GM12878 (cell line): ENCODE measurements at regions not wholly inside any gene's neighbourhood (a gene's known extent, or its start where the extent isn't known, plus 50 kb on each side); places are given as distances from the start of the nearest gene placed in this dataset.

Source experiments
- ATAC-seq: fragments of 200-7000 bp; cut with Tn5 transposase; 3 replicates; pipeline ENCODE4 v1.9.1; 2020; ENCODE audit warnings: mild to moderate bottlenecking, moderate library complexity
- BruUV-seq: library from RNA; stranded (reverse); fragments of 400-500 nt; replicated peaks from 2 replicates; lab custom pipeline; 2021; lab: Mats Ljungman, UMichigan
- CTCF ChIA-PET: fragments of 300-600 bp; sonication (Branson Sonifier 250); formaldehyde crosslinking; extraction: SDS; loops from one replicate; lab custom pipeline; 2021; ENCODE audit warnings: inconsistent platforms; lab: Yijun Ruan, JAX
- POLR2A ChIA-PET: fragments of 350-600 bp; formaldehyde crosslinking; extraction: SDS; loops from one replicate; lab custom pipeline; 2021; ENCODE audit warnings: inconsistent platforms; lab: Charles Lee
- RAD21 ChIA-PET: fragments of 300-600 bp; sonication (Branson Sonifier 250); formaldehyde crosslinking; loops from one replicate; lab custom pipeline; 2023; ENCODE audit warnings: antibody characterized with exemption; ENCODE audit not compliant: unreplicated experiment; lab: Charles Lee
- SMC1A ChIA-PET: fragments of 300-600 bp; sonication (Branson Sonifier 250); formaldehyde crosslinking; loops from one replicate; lab custom pipeline; 2023; ENCODE audit not compliant: unreplicated experiment, uncharacterized antibody; lab: Charles Lee
- DNase-seq: peaks from one replicate; pipeline ENCODE4 v3.0.0-alpha.2; 2011; ENCODE audit warnings: low read depth, low spot score
- FAIRE-seq: peaks from 3 replicates; lab custom pipeline; 2011; peaks lifted over from hg19 to GRCh38; lab: Jason Lieb, UNC
- H2AFZ ChIP-seq: 2 replicates; pipeline ENCODE4 v1.6.0; 2011; ENCODE audit warnings: low read depth, low read length, control low read depth; ENCODE audit not compliant: control insufficient read depth
- H3K27ac ChIP-seq: 2 replicates; pipeline ENCODE4 v1.5.1; 2011; ENCODE audit warnings: control low read depth; ENCODE audit not compliant: control insufficient read depth, insufficient read depth
- H3K27me3 ChIP-seq, 2 experiments: replicated peaks in 1 of 2; 2 replicates each; pipeline versions ENCODE4 v1.6.0 to v1.6.1; 2011; ENCODE audit warnings: low read length in 1 of 2; ENCODE audit not compliant: control insufficient read depth in 2 of 2, insufficient read depth in 2 of 2
- H3K36me3 ChIP-seq, 2 experiments: 2 replicates each; pipeline ENCODE4 v1.5.1; 2011; ENCODE audit warnings: low read length in 1 of 2; ENCODE audit not compliant: control insufficient read depth in 2 of 2, insufficient read depth in 2 of 2
- H3K4me1 ChIP-seq: 2 replicates; pipeline ENCODE4 v1.6.1; 2011; ENCODE audit warnings: mild to moderate bottlenecking, low read length, moderate library complexity, mixed read lengths; ENCODE audit not compliant: control insufficient read depth, insufficient read depth
- H3K4me2 ChIP-seq: 2 replicates; pipeline ENCODE4 v1.6.0; 2011; ENCODE audit warnings: control low read depth; ENCODE audit not compliant: control insufficient read depth, insufficient read depth
- H3K4me3 ChIP-seq: fragments of 200-600 bp; sonication (generic); 2 replicates; pipeline ENCODE4 v1.5.1; 2016
- H3K79me2 ChIP-seq: 2 replicates; pipeline ENCODE4 v1.6.0; 2011; ENCODE audit warnings: low read length; ENCODE audit not compliant: control insufficient read depth, insufficient read depth
- H3K9ac ChIP-seq: 2 replicates; pipeline ENCODE4 v1.8.0; 2011; ENCODE audit warnings: low read length, control low read depth, mixed read lengths; ENCODE audit not compliant: control insufficient read depth, insufficient read depth
- H3K9me3 ChIP-seq: replicated peaks from 3 replicates; pipeline ENCODE4 v1.5.1; 2011; ENCODE audit warnings: mild to moderate bottlenecking, low read length; ENCODE audit not compliant: control insufficient read depth, insufficient read depth
- H4K20me1 ChIP-seq: 2 replicates; pipeline ENCODE4 v1.6.0; 2011; ENCODE audit not compliant: control insufficient read depth, insufficient read depth
- CBFB ChIP-seq: IDR thresholded peaks from 2 replicates; pipeline ENCODE4 v1.6.1; 2016; ENCODE audit warnings: antibody characterized with exemption, low read depth
- HCFC1 ChIP-seq: fragments of 150-350 bp; IDR thresholded peaks from 2 replicates; pipeline ENCODE4 v1.6.1; 2014; ENCODE audit warnings: low read length
- KLF5 ChIP-seq: fragments of 450-650 bp; IDR thresholded peaks from 2 replicates; pipeline ENCODE4 v1.6.1; 2014; ENCODE audit warnings: mild to moderate bottlenecking; ENCODE audit not compliant: partially characterized antibody
- NRF1 ChIP-seq: conservative IDR thresholded peaks from 2 replicates; pipeline ENCODE4 v1.6.1; 2011; ENCODE audit warnings: mild to moderate bottlenecking, low read depth, low read length, improper control_type of control experiment
- SMAD1 ChIP-seq: fragments of 450-650 bp; IDR thresholded peaks from 2 replicates; pipeline ENCODE4 v1.6.1; 2018; ENCODE audit warnings: mild to moderate bottlenecking, low read depth; ENCODE audit not compliant: partially characterized antibody
- SMARCA5 ChIP-seq: fragments of 450-650 bp; IDR thresholded peaks from 2 replicates; pipeline ENCODE4 v1.6.1; 2017; ENCODE audit warnings: mild to moderate bottlenecking
- SUZ12 ChIP-seq: fragments of 200-600 bp; sonication (generic); IDR thresholded peaks from one replicate; pipeline ENCODE4 v1.6.1; 2018; ENCODE audit warnings: antibody characterized with exemption, mild to moderate bottlenecking; ENCODE audit not compliant: unreplicated experiment
- ZBTB11 ChIP-seq: fragments of 450-650 bp; formaldehyde crosslinking; IDR thresholded peaks from 2 replicates; pipeline ENCODE4 v1.5.0; 2022; ENCODE audit warnings: mild to moderate bottlenecking, missing genetic modification characterization
- ZNF274 ChIP-seq: IDR thresholded peaks from one replicate; pipeline ENCODE4 v1.8.0; 2011; ENCODE audit not compliant: insufficient read length, insufficient read depth
- ZZZ3 ChIP-seq: IDR thresholded peaks from 2 replicates; pipeline ENCODE4 v1.6.1; 2011; ENCODE audit warnings: low read depth; ENCODE audit not compliant: control insufficient read depth, insufficient read length
- WGBS: methylation state at CpG from one replicate; pipeline ENCODE4 v1.1.6; 2016; ENCODE audit warnings: low lambda C conversion rate; ENCODE audit not compliant: insufficient replicate concordance, insufficient coverage; ENCODE audit errors: missing lambda C conversion rate; 5-methylcytosine and 5-hydroxymethylcytosine counted together
- in situ Hi-C: fragments of 300-500 bp; cut with MboI; formaldehyde crosslinking; loops from 9 replicates; pipeline ENCODE4 v1.14.3; 2018; ENCODE audit warnings: mixed read lengths
- intact Hi-C: fragments of 100-400 bp; cut with micrococcal nuclease; formaldehyde crosslinking; loops from one replicate; pipeline ENCODE4 v1.14.2; 2022; ENCODE audit not compliant: unreplicated experiment

GRCh38 chr18:70448588-70448987 lies 159.7 kb downstream of the SOCS6 start:
- Histone ChIP-seq H3K4me1 (no peaks in the 10 kb centered on the region), H3K9me3 (peaks cover 3% of the 10 kb centered on the region; the same call in 2 of the 3 replicates), H3K4me3 (no peak overlapping the region), H3K36me3 (no peaks in the 10 kb centered on the region), H3K9ac (no peak overlapping the region), H3K79me2 (no peaks in the 10 kb centered on the region), H4K20me1 (no peaks in the 10 kb centered on the region), H3K4me2 (no peak overlapping the region), H2AFZ (no peak overlapping the region), H3K27me3 (no peaks in the 10 kb centered on the region; a peak in 2 of 4 replicates), H3K27ac (no peak overlapping the region)
- WGBS: 1% methylated on average over 3 of the region's 3 CpGs
- DNase-seq: no peak
- no peak for ATAC-seq
- CTCF ChIA-PET: interaction anchor here (0.6 kb wide), 2 partner anchors 15 to 1081 kb away, joined by 3 read pairs; no protein-coding TSS in a partner anchor
- FAIRE-seq: no peak
- no TSS peak for BruUV-seq
- RAD21 ChIA-PET: no interaction called here
- POLR2A ChIA-PET: no interaction called here
- intact Hi-C loops (no loop called here), in situ Hi-C loops (loop anchor here (10.0 kb wide), 1 partner anchor 1604 kb away; no protein-coding TSS in a partner anchor)
- TF ChIP-seq ZBTB11 (no peak), NRF1 (no peak), SMAD1 (no peak), HCFC1 (no peak), SMARCA5 (no peak), KLF5 (no peak), ZZZ3 (no peak), ZNF274 (no peak), CBFB (no peak), SUZ12 (no peak)
- SMC1A ChIA-PET: no interaction called here
